ENCODE measurements at regions not wholly inside any gene's neighbourhood (a gene's known extent, or its start where the extent isn't known, plus 50 kb on each side); places are given as distances from the start of the nearest gene placed in this dataset.
A peak's percentile ranks its signal among the peaks of the same experiment; 100 is the strongest.
"Not testable (repeated sequence)": the region's sequence is repeated elsewhere in the genome, so short reads cannot be mapped to it uniquely, and the experiment has no call there.

DNA sequence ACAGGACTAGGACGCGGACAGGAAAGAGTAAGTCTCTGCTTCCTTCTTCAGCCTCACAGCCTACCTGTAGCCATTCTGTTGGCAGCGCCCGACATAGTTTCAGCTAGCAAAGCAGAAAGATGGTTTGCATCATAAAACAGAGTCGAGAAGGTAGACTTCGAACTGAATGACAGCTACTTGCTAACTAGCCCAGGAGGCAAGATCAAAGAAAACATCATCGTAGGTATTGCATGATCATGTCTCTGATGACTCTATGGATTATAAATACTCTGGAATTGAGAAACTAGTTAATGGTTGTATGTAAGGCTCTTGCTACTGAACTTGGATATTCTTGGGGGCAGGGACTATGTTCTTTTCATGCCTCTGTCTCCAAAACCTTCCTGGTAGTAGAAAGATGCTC, 333.1 kb upstream of the KLF3 start:
- DNase-seq (ENCODE audit: low read depth in 2 of 2) = no peak
- TF ChIP-seq, protein P1, sequence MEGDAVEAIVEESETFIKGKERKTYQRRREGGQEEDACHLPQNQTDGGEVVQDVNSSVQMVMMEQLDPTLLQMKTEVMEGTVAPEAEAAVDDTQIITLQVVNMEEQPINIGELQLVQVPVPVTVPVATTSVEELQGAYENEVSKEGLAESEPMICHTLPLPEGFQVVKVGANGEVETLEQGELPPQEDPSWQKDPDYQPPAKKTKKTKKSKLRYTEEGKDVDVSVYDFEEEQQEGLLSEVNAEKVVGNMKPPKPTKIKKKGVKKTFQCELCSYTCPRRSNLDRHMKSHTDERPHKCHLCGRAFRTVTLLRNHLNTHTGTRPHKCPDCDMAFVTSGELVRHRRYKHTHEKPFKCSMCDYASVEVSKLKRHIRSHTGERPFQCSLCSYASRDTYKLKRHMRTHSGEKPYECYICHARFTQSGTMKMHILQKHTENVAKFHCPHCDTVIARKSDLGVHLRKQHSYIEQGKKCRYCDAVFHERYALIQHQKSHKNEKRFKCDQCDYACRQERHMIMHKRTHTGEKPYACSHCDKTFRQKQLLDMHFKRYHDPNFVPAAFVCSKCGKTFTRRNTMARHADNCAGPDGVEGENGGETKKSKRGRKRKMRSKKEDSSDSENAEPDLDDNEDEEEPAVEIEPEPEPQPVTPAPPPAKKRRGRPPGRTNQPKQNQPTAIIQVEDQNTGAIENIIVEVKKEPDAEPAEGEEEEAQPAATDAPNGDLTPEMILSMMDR (IDR thresholded peaks at IDR 0.05; ENCODE audit: low read depth, low read length) = no peak

DNA sequence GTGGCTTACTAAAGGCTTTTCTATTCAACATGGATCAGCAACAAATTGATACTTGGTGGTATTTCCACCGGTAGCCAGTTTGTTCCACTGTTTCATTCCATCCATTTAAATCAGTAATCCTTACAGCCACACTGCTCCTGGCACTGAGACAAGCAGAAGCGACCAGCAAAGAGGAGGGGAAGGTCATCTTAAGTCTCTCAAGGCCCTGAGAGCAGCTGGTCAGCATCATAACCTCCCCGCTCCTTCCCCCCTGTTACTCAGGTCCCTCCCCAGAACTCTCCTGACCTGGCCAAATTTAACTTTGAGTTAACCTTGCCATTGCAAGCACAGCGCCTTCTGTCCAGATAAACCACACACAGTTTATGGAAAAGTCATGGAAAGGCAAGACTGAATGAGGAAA, 331.3 kb upstream of the KLF3 start:
- DNase-seq (ENCODE audit: low read depth in 2 of 2) = peak in 1 of 2 donors; percentile 13
- no peak overlapping the region for H3K4me3 ChIP-seq (replicated peaks in 1 of 2; ENCODE audit: low read depth in 2 of 2, low read length in 2 of 2)
- TF ChIP-seq, protein P1 (IDR thresholded peaks at IDR 0.05; ENCODE audit: low read depth, low read length) = no peak

More for the DNA sequence above, 333.1 kb upstream of the KLF3 start:
- no peak overlapping the region for H3K4me3 ChIP-seq (replicated peaks in 1 of 2; ENCODE audit: low read depth in 2 of 2, low read length in 2 of 2)

DNA sequence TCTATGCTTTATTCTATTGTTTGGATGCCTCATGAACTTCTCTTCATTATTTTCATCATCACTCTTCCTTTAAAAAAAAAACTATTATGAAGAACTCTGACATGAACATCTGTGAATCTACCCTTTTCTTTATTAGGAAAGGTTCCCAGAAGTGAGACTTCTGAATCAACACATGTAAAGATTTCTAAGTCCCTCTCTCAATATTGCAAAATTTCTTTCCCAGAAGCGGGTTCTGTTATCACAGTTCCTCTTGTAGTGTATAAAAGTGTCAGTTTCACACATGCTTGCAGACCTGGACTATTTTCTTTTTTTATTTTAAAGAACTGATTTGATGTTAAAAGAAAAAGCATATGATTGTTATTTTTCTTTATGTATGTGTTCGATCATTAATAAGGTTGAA, 330.8 kb upstream of the KLF3 start:
- peak in 1 of 2 donors; percentile 63 for DNase-seq (ENCODE audit: low read depth in 2 of 2)
- H3K4me3 ChIP-seq (replicated peaks in 1 of 2; ENCODE audit: low read depth in 2 of 2, low read length in 2 of 2) = no peak overlapping the region
- TF ChIP-seq, protein P1 (IDR thresholded peaks at IDR 0.05; ENCODE audit: low read depth, low read length) = no peak

DNA sequence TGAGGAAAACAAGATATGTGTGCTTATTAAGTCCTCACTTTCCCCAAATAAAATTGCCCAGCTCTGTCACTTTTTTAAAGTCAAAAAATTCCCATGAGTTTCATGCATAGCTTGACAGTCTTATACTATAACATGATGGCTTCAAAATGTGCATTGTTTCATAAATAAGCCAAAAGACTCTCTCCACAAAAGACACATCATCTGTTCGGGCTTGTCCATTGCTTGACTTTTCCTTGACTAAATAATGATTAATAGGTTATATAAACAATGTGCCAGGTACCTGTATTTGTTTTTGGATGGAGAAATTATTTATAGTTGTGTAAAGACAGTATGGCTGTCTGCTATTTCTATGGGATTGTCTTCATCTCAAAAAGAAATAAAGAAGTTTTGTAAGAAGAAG, 329.2 kb upstream of the KLF3 start:
- TF ChIP-seq, protein P1 (IDR thresholded peaks at IDR 0.05; ENCODE audit: low read depth, low read length) = no peak
- no peak overlapping the region for H3K4me3 ChIP-seq (replicated peaks in 1 of 2; ENCODE audit: low read depth in 2 of 2, low read length in 2 of 2)
- no peak for DNase-seq (ENCODE audit: low read depth in 2 of 2)

DNA sequence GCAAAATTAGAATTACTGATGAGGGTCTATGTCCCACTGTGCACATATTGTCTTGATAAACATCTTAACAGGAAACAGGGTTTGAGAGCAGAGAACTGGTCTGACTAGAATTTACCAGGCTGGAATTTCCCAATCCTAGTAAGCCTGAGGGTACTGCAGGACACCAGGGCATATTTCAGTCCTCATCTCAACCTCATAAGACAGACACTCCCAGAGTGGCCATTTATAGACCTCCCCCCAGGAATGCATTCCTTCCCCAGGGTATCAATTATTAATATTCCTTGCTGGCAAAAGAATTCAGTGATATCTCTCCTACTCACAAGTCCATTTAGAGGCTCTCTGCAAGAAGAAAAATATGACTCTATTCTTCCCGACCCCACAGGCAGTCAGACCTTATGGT, 325.1 kb upstream of the KLF3 start:
- not testable (repeated sequence) for DNase-seq (ENCODE audit: low read depth in 2 of 2)

DNA sequence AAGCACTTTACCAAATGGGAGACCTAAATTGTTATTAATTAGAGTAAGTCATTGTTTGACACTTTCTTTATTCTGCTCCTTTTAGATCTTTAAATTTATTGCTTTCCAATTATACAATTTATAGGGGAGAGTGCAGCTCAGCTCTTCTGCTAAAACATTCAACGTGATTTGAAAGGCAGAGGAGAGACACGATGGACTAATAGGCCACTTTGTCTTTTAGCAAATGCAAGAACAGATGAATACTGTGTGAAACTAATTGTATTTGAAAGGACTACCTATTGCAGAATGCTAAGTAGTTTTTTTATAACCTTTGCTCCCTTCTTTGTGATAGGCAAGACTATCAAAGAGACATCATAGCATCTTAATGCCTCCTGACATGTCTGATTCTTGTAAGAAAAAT, 320.4 kb upstream of the KLF3 start:
- TF ChIP-seq, protein P1 (IDR thresholded peaks at IDR 0.05; ENCODE audit: low read depth, low read length) = no peak
- H3K4me3 ChIP-seq (replicated peaks in 1 of 2; ENCODE audit: low read depth in 2 of 2, low read length in 2 of 2) = no peak overlapping the region
- DNase-seq (ENCODE audit: low read depth in 2 of 2) = no peak

More for the DNA sequence above, 325.1 kb upstream of the KLF3 start:
- H3K4me3 ChIP-seq (replicated peaks in 1 of 2; ENCODE audit: low read depth in 2 of 2, low read length in 2 of 2) = not testable (repeated sequence)

DNA sequence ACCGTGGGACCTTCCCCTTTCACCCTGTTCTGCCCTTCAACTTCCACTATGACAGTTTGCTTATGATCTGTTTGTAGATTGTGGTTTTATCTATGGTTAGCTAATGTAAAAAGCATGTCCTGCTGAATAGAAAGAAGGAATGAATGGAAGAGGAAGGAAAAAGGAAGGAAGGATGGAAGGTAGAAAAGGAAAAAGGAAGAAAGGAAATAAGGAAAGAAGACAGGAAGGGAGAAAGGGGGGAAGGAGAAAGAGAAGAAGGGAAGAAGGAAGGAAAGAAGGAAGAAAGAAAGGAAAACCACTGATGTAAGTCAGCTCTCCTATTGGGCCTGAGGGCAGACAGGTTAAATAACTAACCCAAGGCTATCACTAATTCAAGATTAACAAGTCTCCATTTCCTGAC, 319.1 kb upstream of the KLF3 start:
- TF ChIP-seq, protein P1 (IDR thresholded peaks at IDR 0.05; ENCODE audit: low read depth, low read length) = no peak

More for the DNA sequence above, 319.1 kb upstream of the KLF3 start:
- DNase-seq (ENCODE audit: low read depth in 2 of 2) = no peak
- H3K4me3 ChIP-seq (replicated peaks in 1 of 2; ENCODE audit: low read depth in 2 of 2, low read length in 2 of 2) = no peak overlapping the region

Measured in cardiac fibroblast (primary cell).